Breast epithelium (tissue), 3 donors: ENCODE measurements at regions not wholly inside any gene's neighbourhood (a gene's known extent, or its start where the extent isn't known, plus 50 kb on each side); places are given as distances from the start of the nearest gene placed in this dataset.

Experiments
- CTCF ChIP-seq, 3 donors: fragments of 450-650 bp; IDR thresholded peaks; one replicate each; pipeline ENCODE4 v1.5.1; 2016 to 2017; ENCODE audit warnings: antibody characterized with exemption in 3 of 3, mild to moderate bottlenecking in 3 of 3, moderate library complexity in 3 of 3
- POLR2AphosphoS5 ChIP-seq, 3 donors: sonication (generic); formaldehyde crosslinking; IDR thresholded peaks; one replicate each; pipeline ENCODE4 v1.6.1; 2017; ENCODE audit warnings: antibody characterized with exemption in 3 of 3

- TF ChIP-seq POLR2AphosphoS5 (IDR thresholded peaks at IDR 0.05), result no peak
- TF ChIP-seq CTCF (IDR thresholded peaks at IDR 0.05), result no peak
These were observed 206.9 kb upstream of the PRPS1L1 start for GRCh38 chr7:18234519-18234918.
